GM15510 (cell line): ENCODE measurements at regions not wholly inside any gene's neighbourhood (a gene's known extent, or its start where the extent isn't known, plus 50 kb on each side); places are given as distances from the start of the nearest gene placed in this dataset.

Source experiments
- POLR2A ChIP-seq: IDR thresholded peaks from 3 replicates; pipeline ENCODE4 v1.6.1; 2011; ENCODE audit warnings: borderline replicate concordance; ENCODE audit not compliant: insufficient read length; ENCODE audit errors: extremely low read depth

DNA sequence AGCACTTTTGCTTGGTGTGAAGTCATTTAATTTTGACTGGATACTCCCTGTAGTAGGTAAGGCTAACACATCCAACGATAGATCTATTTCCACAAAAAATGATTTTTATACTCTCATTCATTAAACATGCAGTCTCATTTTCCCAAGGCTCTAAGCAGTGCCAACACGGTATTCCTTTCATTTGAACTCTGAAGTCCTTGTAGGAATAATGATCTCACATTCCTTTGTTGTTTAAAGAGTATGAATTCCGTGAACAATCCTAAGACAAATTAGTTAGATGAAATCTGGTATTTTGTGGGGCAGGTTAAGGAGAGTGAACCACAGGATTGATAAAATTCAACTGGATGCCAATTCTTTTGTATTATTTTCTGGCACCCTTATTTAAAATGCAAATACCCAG is 66.6 kb downstream of the LACC1 start:
- no peak for TF ChIP-seq POLR2A

DNA sequence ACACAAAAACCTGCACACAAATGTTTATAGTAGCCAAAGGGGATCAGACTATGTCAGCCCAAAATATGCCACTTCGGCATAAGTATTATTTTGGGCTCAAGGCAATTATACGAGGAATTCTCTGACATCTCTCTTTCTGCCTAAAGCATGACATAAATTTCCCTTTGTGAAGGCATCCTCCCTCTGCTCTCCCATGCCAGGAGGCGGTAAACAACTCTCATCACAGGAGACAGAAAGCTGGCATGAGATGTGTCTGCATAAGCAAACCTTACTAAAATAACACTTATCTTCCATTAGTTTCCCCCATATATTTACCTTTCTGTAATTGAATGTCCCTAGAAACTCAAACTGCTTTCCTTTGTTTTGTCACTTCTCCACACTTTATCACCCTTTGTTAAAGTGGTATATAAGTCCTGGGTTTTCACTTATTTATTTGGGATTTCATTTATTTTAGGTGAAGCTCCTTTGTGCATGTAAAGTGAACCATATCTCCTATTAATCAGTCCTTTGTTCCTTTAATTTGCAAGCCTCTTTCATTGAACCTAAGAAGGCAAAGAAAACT is 68.3 kb downstream of the LACC1 start:
- no peak for TF ChIP-seq POLR2A

DNA sequence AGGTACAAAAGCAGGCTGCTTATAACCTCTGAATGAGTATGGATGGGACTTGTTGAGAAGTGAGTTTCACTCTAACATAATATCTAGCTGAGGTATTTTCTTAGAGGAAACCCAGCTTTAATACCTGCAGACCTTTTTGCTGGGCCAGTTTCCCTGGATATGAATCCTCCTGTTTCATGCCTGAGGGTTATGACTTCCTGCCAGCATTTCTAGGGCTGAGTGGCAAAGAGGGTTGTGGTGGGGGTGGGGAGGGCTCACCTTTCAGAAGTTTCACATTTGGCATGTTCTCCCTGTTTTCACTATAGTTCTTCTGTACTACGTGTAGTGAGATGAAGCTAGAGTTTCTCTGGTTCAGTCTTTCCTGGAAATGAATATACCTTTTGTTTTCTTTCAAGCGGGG is 73.7 kb downstream of the LACC1 start:
- TF ChIP-seq POLR2A, result no peak

DNA sequence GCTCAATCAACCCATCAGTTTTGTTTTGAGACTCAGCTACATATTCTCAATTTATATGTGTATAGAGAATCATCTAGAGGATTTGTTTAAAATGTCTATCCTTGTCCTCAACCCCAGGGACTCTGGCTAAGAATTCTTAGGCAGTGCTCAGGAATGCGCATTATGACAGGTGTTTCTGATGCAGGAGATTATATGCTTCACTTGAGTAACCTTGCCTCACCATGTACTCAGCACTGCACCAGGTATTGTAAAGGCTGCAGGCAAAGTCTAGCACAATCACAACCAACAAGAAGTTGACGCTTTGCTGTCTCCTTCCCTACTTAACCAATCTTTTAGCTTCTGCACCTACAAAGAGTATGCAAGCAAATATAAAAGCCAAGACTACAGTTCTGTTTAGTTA is 79.6 kb downstream of the LACC1 start:
- TF ChIP-seq POLR2A, result no peak

DNA sequence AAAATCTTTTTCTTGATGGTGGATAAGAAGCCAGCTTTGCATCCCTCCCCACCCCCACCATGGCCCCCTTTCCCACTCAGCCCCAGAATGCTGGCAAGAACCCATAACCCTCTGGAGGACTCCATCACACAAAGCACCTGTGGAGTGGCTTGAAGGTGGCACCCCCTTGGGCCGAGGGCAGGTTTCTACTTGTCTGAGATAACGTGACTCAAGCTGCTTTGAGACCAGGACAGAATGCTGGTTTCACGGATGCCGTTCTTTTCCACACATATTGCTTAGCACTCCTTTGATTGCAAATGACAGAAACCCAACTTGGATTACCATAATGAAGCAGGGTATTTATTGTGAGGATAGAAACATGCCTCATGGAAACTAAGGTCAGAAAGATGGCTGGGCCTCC is 82.2 kb downstream of the LACC1 start:
- TF ChIP-seq POLR2A, result no peak

DNA sequence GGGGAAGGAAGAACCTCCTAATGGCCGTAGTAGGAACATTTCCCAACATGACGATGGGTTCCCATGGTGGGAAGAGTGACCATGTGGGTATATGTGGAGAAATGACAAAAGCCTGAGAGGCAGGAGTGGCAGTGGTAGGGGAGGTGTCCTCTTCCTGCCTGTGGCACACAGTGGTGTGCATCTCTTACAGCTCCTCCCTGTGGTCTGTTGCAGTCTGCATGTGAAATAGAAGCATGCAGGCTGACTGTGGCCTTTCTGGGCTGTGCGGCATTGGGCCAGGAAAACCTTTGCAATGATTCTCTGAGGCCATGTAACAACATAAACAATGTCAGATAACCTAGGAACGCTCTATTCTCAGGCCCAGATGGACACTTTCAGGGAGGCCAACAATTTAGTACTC is 84.0 kb downstream of the LACC1 start:
- no peak for TF ChIP-seq POLR2A

DNA sequence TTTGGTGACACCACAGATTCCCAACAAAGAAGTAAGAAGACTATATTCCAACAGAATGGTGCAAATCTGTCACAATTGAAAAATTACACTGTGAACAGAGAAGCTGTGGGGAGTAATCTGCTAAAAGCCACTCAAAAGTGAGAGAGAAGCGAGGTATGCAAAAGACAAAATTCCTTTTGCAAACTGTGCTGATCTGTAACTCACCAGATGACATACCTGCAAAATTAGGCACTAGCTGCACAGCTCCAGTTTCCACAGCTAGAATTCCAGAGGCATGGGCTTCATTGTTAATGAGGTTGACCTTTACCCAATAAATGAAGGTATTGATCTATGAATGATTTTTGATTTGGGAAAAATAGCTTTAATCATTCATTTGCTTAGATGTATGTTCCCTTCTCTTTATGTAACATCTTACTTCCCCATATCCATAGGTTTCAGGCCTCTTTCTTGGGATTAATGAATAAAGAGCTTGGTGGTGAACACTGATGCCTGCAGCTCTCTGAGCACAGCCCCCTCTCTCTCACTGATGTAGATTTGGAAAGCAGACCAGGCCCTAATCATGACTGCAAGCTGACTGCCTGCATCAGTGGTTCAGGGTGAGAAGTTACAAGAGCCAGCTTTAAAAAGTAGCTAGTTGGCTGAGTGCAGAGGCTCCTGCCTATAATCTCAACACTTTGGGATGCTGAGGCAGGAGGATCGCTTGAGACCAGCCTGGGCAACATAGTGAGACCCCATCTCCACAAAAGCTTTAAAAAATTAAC is 85.2 kb downstream of the LACC1 start:
- no peak for TF ChIP-seq POLR2A

DNA sequence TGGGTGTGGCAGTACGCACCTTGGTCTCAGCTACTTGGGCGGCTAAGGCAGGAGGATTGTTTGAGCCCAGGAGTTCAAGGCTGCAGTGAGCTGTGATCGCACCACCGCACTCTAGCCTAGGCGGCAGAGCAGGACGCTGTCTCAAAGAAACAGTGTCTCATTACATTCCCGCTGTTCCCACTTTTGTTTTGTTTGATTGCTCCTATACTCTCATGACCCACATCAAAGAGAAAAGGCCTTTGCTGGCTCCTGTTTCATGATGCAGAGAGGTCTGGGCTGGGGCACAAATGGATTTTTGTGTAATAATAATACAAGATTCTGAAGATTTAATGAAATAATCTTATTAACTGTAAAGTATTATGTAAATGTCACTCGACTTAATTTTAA is 85.7 kb downstream of the LACC1 start:
- no peak for TF ChIP-seq POLR2A

DNA sequence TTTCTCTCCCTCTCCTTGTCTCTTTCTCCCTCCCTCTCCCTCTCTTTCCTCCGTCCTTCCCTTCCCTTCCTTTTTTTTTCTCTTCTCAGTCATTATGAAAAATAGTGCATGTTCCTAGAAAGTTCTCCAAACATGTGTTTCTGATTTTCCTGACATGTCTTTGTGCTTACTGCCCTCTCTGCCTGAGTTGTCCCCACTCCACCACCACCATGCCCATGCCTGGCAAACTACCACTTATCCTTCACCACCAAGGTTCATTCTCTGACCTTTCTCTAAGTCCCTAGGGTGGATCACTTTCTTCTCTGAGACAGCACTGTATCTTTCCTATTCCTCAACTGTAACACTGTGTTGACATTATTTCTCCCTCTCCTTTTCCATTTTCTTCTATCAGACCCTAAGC is 98.2 kb downstream of the LACC1 start:
- no peak for TF ChIP-seq POLR2A

DNA sequence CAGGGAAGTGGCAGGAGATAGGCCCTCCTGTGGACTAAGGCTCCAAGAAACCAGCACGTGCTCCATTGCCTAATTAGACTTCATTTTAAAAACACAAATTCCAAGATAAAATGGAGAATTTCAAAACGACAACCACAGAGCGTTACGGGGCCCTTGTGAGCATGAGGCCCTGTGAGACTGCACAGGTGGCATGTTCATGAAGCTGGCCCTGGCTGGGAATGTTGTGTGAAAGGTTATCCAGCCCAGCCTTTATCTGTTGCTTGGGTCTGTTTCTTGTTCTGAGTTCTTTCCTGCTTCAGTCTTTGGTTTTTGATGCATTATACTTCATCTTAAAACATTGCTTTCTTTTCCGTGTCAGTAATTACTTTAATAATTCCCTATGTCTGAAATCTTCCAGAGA is 99.0 kb downstream of the LACC1 start:
- no peak for TF ChIP-seq POLR2A

DNA sequence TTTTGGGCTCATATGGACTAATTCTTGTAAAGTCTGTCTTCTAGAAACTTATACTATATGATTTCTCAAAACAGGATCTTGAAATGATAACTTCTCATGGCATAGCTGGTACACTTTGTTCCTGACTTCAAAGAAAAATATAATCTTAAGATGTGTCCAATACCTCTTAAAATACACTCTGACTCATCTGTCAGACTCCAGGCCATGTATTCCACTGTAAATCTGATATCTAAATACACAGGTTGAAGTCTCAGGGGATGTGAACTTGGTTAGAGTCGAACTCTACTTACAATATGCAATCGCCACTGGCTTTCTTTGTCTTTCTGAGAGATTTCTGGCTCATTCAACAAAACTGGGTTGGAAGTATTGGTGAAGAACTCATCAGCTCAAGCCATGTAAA is 99.8 kb downstream of the LACC1 start:
- no peak for TF ChIP-seq POLR2A

DNA sequence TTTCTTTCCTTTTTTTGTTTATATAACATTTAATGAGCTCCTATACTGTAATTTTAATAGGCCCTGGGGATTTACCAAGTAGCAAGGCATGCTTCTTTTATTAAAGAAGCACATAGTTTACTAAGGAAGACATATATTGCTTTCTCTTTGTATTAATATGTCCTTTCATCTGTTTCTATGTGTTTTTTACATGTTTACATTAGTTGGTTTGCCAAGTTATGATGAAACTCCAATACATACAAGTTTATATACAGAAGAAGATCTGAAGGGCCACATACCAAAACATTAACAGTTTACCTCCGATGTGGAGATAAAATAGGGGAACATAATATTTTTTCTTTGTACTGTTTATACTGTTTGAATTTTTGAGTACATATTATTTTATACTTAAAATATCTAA is 100.9 kb downstream of the LACC1 start:
- TF ChIP-seq POLR2A, result no peak

DNA sequence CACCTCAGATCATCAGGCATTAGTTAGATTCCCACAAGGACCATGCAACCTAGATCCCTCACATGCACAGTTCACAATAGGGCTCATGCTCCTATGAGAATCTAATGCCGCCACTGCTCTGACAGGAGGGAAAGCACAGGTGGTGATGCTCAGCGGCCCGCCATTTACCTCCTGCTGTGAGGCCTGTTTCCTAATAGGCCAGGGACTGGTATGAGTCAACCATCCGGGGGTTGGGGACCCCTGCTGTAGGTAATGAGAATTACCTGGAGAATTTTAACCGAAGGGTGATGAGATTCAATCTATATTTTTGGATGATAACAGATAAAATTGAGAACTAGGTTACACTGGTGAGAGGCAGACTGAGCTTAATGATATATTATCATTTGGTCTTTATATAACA is 101.4 kb downstream of the LACC1 start:
- TF ChIP-seq POLR2A, result no peak

DNA sequence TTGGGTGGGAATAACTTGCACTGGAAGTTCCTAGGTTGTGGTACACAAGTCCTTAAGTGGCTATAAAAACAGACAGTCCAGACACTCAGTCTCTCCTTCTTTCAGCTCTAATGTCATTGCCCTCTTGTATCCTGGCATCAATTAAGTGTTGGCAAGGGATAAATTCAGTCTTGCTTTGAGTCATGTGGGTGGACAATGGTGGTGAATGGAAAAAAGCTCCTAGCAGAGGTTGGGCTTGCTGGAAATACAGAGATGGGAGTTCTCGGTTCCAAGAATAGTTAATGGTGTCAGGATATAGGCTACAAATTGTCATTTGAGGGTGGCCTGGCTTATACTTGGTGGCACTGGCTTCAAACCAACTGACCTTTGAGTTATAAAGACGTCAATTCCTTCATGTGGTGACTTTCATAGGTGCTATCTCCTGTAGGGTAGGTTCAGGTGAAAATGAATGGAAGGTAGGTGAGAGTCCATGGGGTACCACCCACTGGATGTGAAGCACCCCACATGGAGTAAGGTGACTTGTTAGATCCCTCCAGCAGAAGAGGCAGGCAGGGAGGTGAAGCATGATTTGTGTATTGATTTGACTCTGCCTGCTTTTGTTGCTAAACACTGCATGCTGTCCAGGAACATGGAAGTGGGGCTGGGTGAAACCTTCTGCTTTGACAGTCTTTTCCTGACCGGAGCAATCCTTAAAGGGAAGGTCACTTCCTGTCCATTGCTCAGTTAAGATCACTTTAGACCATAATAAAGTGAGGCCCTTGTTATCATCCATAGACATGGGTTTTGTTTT is 102.0 kb downstream of the LACC1 start:
- TF ChIP-seq POLR2A, result no peak

DNA sequence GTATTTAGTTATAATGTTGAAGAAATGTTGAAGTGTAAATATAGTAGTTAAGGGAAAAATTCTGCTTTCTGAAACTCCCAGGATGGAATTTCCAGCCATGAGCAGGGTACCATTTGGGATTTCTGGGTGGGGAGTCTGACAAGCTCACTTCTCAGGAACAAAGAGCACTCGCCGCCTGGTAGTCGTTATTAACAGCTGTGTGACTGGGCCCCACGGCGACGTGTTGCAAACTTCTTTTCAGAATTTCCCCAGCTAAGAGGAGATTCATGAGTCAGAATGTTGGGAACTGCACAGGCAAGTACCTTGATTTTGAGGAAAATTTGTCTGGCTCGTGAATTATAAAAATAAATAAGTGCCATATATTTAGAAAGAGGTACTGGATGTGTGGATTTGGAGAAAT is 103.7 kb downstream of the LACC1 start:
- no peak for TF ChIP-seq POLR2A

DNA sequence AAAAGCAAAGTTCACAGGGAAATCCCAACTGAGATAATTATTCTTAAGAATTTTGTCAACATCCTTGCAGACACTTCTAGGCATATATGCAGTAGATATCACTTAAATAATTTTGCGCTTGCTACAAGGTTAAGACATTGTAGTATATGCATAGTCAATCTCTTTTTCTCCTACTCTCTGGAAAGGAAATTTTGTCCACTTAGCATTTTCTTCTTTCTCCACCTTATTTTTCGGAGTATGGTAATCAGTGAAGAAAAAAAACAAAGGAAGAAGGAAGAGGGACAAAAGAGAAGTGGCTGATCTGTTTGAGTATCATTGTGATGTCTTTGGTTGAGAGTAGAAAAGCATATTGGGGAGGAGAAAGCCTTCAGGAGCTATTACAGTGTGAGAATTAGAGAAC is 104.6 kb downstream of the LACC1 start:
- TF ChIP-seq POLR2A, result no peak
